ENCODE measurements at regions not wholly inside any gene's neighbourhood (a gene's known extent, or its start where the extent isn't known, plus 50 kb on each side); places are given as distances from the start of the nearest gene placed in this dataset.

- intact Hi-C loops (cut with DNase I; ENCODE audit: low total_unique reads) = no loop called here
- 83 to 91% methylated on average over 4 of the region's 4 CpGs for WGBS, 2 donors
- no peak overlapping the region for H3K4me3 ChIP-seq
- no peak for TF ChIP-seq CTCF (IDR thresholded peaks at IDR 0.05)
- TF ChIP-seq POLR2A (IDR thresholded peaks at IDR 0.05) = no peak
- H3K27ac ChIP-seq = no peak overlapping the region
- no peaks in the 10 kb centered on the region for H3K36me3 ChIP-seq (ENCODE audit: low read depth, missing control alignments)
- H3K27me3 ChIP-seq = no peaks in the 10 kb centered on the region
- H3K9me3 ChIP-seq = no peaks in the 10 kb centered on the region
- DNase-seq = no peak
- no peaks in the 10 kb centered on the region for H3K4me1 ChIP-seq
Measured at GRCh38 chr4:84237008-84237407, 262.1 kb downstream of the NKX6-1 start.

GRCh38 chr4:84235126-84235944 lies 263.8 kb downstream of the NKX6-1 start:
- no peaks in the 10 kb centered on the region for H3K4me1 ChIP-seq
- no peaks in the 10 kb centered on the region for H3K9me3 ChIP-seq
- no peaks in the 10 kb centered on the region for H3K27me3 ChIP-seq
- no peak overlapping the region for H3K4me3 ChIP-seq
- no peak for DNase-seq
- no peaks in the 10 kb centered on the region for H3K36me3 ChIP-seq (ENCODE audit: low read depth, missing control alignments)
- TF ChIP-seq POLR2A (IDR thresholded peaks at IDR 0.05) = no peak
- no peak overlapping the region for H3K27ac ChIP-seq
- WGBS, 2 donors = 89% methylated on average over 6 of the region's 6 CpGs
- intact Hi-C loops (cut with DNase I; ENCODE audit: low total_unique reads) = no loop called here

- no peak overlapping the region for H3K4me3 ChIP-seq
- H3K4me1 ChIP-seq = no peaks in the 10 kb centered on the region
- WGBS, 2 donors = 81 to 85% methylated on average over 7 of the region's 7 CpGs
- H3K9me3 ChIP-seq = no peaks in the 10 kb centered on the region
- H3K27me3 ChIP-seq = no peaks in the 10 kb centered on the region
- TF ChIP-seq CTCF (IDR thresholded peaks at IDR 0.05) (no peak), POLR2A (IDR thresholded peaks at IDR 0.05) (no peak)
- no peaks in the 10 kb centered on the region for H3K36me3 ChIP-seq (ENCODE audit: low read depth, missing control alignments)
- H3K27ac ChIP-seq = no peak overlapping the region
- DNase-seq = no peak
- intact Hi-C loops (cut with DNase I; ENCODE audit: low total_unique reads) = no loop called here
Measured at GRCh38 chr4:84232309-84233095, 266.6 kb downstream of the NKX6-1 start.

GRCh38 chr4:84231539-84232055 lies 267.5 kb downstream of the NKX6-1 start:
- no peak for DNase-seq
- 83 to 90% methylated on average over 2 of the region's 2 CpGs for WGBS, 2 donors

More at GRCh38 chr4:84231539-84232055, 267.5 kb downstream of the NKX6-1 start:
- no peaks in the 10 kb centered on the region for H3K27me3 ChIP-seq
- no peaks in the 10 kb centered on the region for H3K4me1 ChIP-seq
- intact Hi-C loops (cut with DNase I; ENCODE audit: low total_unique reads) = no loop called here
- H3K9me3 ChIP-seq = no peaks in the 10 kb centered on the region
- H3K36me3 ChIP-seq (ENCODE audit: low read depth, missing control alignments) = no peaks in the 10 kb centered on the region
- TF ChIP-seq CTCF (IDR thresholded peaks at IDR 0.05) (no peak), POLR2A (IDR thresholded peaks at IDR 0.05) (no peak)
- no peak overlapping the region for H3K27ac ChIP-seq
- no peak overlapping the region for H3K4me3 ChIP-seq

All from testis (tissue), 2 donors.